Keratinocyte (primary cell): ENCODE measurements at regions not wholly inside any gene's neighbourhood (a gene's known extent, or its start where the extent isn't known, plus 50 kb on each side); places are given as distances from the start of the nearest gene placed in this dataset.

ENCODE experiments used
- DNase-seq: peaks from one replicate; pipeline ENCODE4 v3.0.0-alpha.2; 2011; ENCODE audit warnings: low read depth, missing footprints, low spot score
- FAIRE-seq: peaks from 2 replicates; lab custom pipeline; 2011; peaks lifted over from hg19 to GRCh38; lab: Jason Lieb, UNC
- H2AFZ ChIP-seq: 2 replicates; pipeline ENCODE4 v1.6.0; 2012; ENCODE audit warnings: low read length, control low read depth, inconsistent platforms; ENCODE audit not compliant: control insufficient read depth
- H3K27ac ChIP-seq: 2 replicates; pipeline ENCODE4 v1.5.1; 2011; ENCODE audit warnings: low read length; ENCODE audit not compliant: control insufficient read depth, insufficient read depth
- H3K27me3 ChIP-seq: 3 replicates; pipeline ENCODE4 v1.6.0; 2011; ENCODE audit warnings: low read length; ENCODE audit not compliant: control insufficient read depth, insufficient read depth; ENCODE audit errors: extremely low read depth
- H3K36me3 ChIP-seq, 2 experiments: 2 replicates in 1 of 2; 3 replicates in 1 of 2; pipeline ENCODE4 v1.5.1; 2011; ENCODE audit warnings: low read length in 2 of 2, mild to moderate bottlenecking in 1 of 2; ENCODE audit not compliant: control insufficient read depth in 2 of 2, insufficient read depth in 2 of 2; ENCODE audit errors: extremely low read depth in 1 of 2
- H3K4me1 ChIP-seq: 3 replicates; pipeline ENCODE4 v1.5.1; 2011; ENCODE audit warnings: low read length; ENCODE audit not compliant: control insufficient read depth, insufficient read depth; ENCODE audit errors: extremely low read depth
- H3K4me2 ChIP-seq: 3 replicates; pipeline ENCODE4 v1.6.0; 2011; ENCODE audit warnings: low read depth, low read length; ENCODE audit not compliant: control insufficient read depth, insufficient read depth; ENCODE audit errors: extremely low read depth
- H3K4me3 ChIP-seq, 3 experiments: fragments of 200-600 bp in 1 of 3; sonication (generic) in 1 of 3; 2 replicates in 2 of 3; 3 replicates in 1 of 3; pipeline ENCODE4 v1.5.1; 2011 to 2016; ENCODE audit warnings: low read length in 3 of 3, mild to moderate bottlenecking in 3 of 3, control low read depth in 2 of 3, inconsistent platforms in 1 of 3, low read depth in 1 of 3, mixed read lengths in 1 of 3, mixed run types in 1 of 3, moderate library complexity in 1 of 3; ENCODE audit not compliant: control insufficient read depth in 2 of 3, insufficient read depth in 2 of 3; ENCODE audit errors: extremely low read depth in 1 of 3
- H3K79me2 ChIP-seq: 2 replicates; pipeline ENCODE4 v1.6.0; 2012; ENCODE audit warnings: low read length; ENCODE audit not compliant: control insufficient read depth, insufficient read depth
- H3K9ac ChIP-seq: 3 replicates; pipeline ENCODE4 v1.6.0; 2011; ENCODE audit warnings: low read length; ENCODE audit not compliant: control insufficient read depth, insufficient read depth; ENCODE audit errors: extremely low read depth
- H3K9me1 ChIP-seq: 3 replicates; pipeline ENCODE4 v1.6.0; 2011; ENCODE audit warnings: low read length; ENCODE audit not compliant: control insufficient read depth, insufficient read depth; ENCODE audit errors: extremely low read depth
- H3K9me3 ChIP-seq: 2 replicates; pipeline ENCODE4 v1.5.1; 2012; ENCODE audit warnings: low read depth, low read length; ENCODE audit not compliant: control insufficient read depth
- H4K20me1 ChIP-seq: 3 replicates; pipeline ENCODE4 v1.6.0; 2011; ENCODE audit warnings: low read length; ENCODE audit not compliant: control insufficient read depth, insufficient read depth; ENCODE audit errors: extremely low read depth
- CTCF ChIP-seq, 3 experiments: IDR thresholded peaks in 1 of 3; conservative IDR thresholded peaks in 1 of 3; optimal IDR thresholded peaks in 1 of 3; 2 replicates in 2 of 3; 3 replicates in 1 of 3; pipeline versions ENCODE3 to v1.5.1; 2011; ENCODE audit warnings: low read length in 3 of 3, mild to moderate bottlenecking in 3 of 3, moderate library complexity in 2 of 3, control low read depth in 1 of 3, inconsistent platforms in 1 of 3; ENCODE audit not compliant: insufficient read depth in 2 of 3; ENCODE audit errors: extremely low read depth in 1 of 3
- EZH2 ChIP-seq: IDR thresholded peaks from one replicate; pipeline ENCODE4 v1.6.1; 2012; ENCODE audit warnings: inconsistent platforms, mild to moderate bottlenecking, low read length, moderate library complexity
- dilution Hi-C: fragments of 300-500 bp; cut with MboI; formaldehyde crosslinking; loops from one replicate; pipeline ENCODE4 v1.7.0; 2020; ENCODE audit warnings: low sequenced_read_pairs; ENCODE audit not compliant: extremely low pct_ligation_motif_present

GRCh38 chr15:70375586-70375985 is 277.9 kb upstream of the TLE3 start:
- Histone ChIP-seq H3K27ac (no peak overlapping the region), H3K9ac (no peak overlapping the region), H3K4me2 (peak overlapping the region; percentile 56), H3K4me1 (peaks cover 39% of the 10 kb centered on the region), H3K4me3 (no peak overlapping the region), H4K20me1 (no peaks in the 10 kb centered on the region), H3K79me2 (no peaks in the 10 kb centered on the region), H3K27me3 (peaks cover 2% of the 10 kb centered on the region), H3K36me3 (no peaks in the 10 kb centered on the region), H3K9me3 (no peaks in the 10 kb centered on the region), H2AFZ (no peak overlapping the region), H3K9me1 (no peaks in the 10 kb centered on the region)
- DNase-seq (no peak), FAIRE-seq (no peak)
- dilution Hi-C loops = no loop called here
- TF ChIP-seq CTCF (optimal IDR thresholded peaks at IDR 0.05 in 1 of 3, IDR thresholded peaks at IDR 0.05 in 1 of 3, conservative IDR thresholded peaks at IDR 0.05 in 1 of 3; ENCODE audit: extremely low read depth in 1 of 3, insufficient read depth in 2 of 3, low read length in 3 of 3) = no peak
- no peak for TF ChIP-seq EZH2

GRCh38 chr15:70375006-70375431 is 277.3 kb upstream of the TLE3 start:
- peak overlapping the region; percentile 56 for H3K4me2 ChIP-seq
- dilution Hi-C loops = no loop called here
- H3K4me3 ChIP-seq = no peak overlapping the region

More at GRCh38 chr15:70375006-70375431, 277.3 kb upstream of the TLE3 start:
- DNase-seq = peak; percentile 28
- peak overlapping the region; percentile 18 for H3K9ac ChIP-seq
- no peaks in the 10 kb centered on the region for H3K36me3 ChIP-seq
- peak overlapping the region; percentile 12 for H3K27ac ChIP-seq
- no peaks in the 10 kb centered on the region for H3K9me1 ChIP-seq
- H3K79me2 ChIP-seq = no peaks in the 10 kb centered on the region
- peak overlapping the region; percentile 44 for H2AFZ ChIP-seq
- peaks cover 39% of the 10 kb centered on the region for H3K4me1 ChIP-seq
- FAIRE-seq = peak; percentile 84
- no peaks in the 10 kb centered on the region for H3K9me3 ChIP-seq
- H3K27me3 ChIP-seq = peaks cover 2% of the 10 kb centered on the region
- TF ChIP-seq EZH2 (no peak), CTCF (optimal IDR thresholded peaks at IDR 0.05 in 1 of 3, IDR thresholded peaks at IDR 0.05 in 1 of 3, conservative IDR thresholded peaks at IDR 0.05 in 1 of 3; ENCODE audit: extremely low read depth in 1 of 3, insufficient read depth in 2 of 3, low read length in 3 of 3) (no peak)
- no peaks in the 10 kb centered on the region for H4K20me1 ChIP-seq
